ENCODE measurements at regions not wholly inside any gene's neighbourhood (a gene's known extent, or its start where the extent isn't known, plus 50 kb on each side); places are given as distances from the start of the nearest gene placed in this dataset.

DNA sequence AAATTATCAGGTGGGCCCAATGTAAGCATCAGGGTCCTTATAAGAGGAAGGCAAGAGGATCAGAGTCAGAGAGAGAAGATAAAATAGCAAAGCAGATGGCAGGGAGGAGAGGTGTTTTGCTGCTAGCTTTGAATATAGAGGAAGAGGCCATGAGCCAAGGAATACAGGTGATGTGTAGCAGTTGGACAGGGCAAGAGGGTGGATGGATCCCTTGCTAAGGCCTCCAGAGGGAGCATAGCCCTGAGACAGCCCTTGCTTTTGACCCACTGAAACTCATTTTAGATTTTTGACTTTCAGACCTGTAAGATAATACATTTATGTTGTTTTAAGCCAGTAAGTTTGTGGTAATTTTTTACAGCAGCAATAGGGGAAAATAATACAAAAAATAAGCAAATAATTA is 116.6 kb upstream of the PARD3B start:
- TF ChIP-seq, protein P1, sequence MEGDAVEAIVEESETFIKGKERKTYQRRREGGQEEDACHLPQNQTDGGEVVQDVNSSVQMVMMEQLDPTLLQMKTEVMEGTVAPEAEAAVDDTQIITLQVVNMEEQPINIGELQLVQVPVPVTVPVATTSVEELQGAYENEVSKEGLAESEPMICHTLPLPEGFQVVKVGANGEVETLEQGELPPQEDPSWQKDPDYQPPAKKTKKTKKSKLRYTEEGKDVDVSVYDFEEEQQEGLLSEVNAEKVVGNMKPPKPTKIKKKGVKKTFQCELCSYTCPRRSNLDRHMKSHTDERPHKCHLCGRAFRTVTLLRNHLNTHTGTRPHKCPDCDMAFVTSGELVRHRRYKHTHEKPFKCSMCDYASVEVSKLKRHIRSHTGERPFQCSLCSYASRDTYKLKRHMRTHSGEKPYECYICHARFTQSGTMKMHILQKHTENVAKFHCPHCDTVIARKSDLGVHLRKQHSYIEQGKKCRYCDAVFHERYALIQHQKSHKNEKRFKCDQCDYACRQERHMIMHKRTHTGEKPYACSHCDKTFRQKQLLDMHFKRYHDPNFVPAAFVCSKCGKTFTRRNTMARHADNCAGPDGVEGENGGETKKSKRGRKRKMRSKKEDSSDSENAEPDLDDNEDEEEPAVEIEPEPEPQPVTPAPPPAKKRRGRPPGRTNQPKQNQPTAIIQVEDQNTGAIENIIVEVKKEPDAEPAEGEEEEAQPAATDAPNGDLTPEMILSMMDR (IDR thresholded peaks at IDR 0.05), result no peak
- no peak for TF ChIP-seq POLR2A (IDR thresholded peaks at IDR 0.05)

All from right lobe of liver (tissue), 4 donors.